ENCODE measurements at regions not wholly inside any gene's neighbourhood (a gene's known extent, or its start where the extent isn't known, plus 50 kb on each side); places are given as distances from the start of the nearest gene placed in this dataset.
"Not testable (repeated sequence)": the region's sequence is repeated elsewhere in the genome, so short reads cannot be mapped to it uniquely, and the experiment has no call there.

GRCh38 chr6:8664070-8664469 lies 228.7 kb upstream of the SLC35B3 start:
- no peak for DNase-seq (ENCODE audit: low read depth in 2 of 2)

- no peak for DNase-seq (ENCODE audit: low read depth in 2 of 2)
Observed at GRCh38 chr6:8659404-8660189, 224.3 kb upstream of the SLC35B3 start.

- no peak for DNase-seq (ENCODE audit: low read depth in 2 of 2)
Observed at GRCh38 chr6:8658416-8658815, 223.1 kb upstream of the SLC35B3 start.

GRCh38 chr6:8657522-8657921 lies 222.2 kb upstream of the SLC35B3 start:
- no peak for DNase-seq (ENCODE audit: low read depth in 2 of 2)

GRCh38 chr6:8655670-8656454 lies 220.5 kb upstream of the SLC35B3 start:
- no peak for DNase-seq (ENCODE audit: low read depth in 2 of 2)

GRCh38 chr6:8652710-8653109 lies 217.4 kb upstream of the SLC35B3 start:
- no peak for DNase-seq (ENCODE audit: low read depth in 2 of 2)

- no peak for DNase-seq (ENCODE audit: low read depth in 2 of 2)
Observed at GRCh38 chr6:8651998-8652397, 216.7 kb upstream of the SLC35B3 start.

- no peak for DNase-seq (ENCODE audit: low read depth in 2 of 2)
Observed at GRCh38 chr6:8645212-8645611, 209.9 kb upstream of the SLC35B3 start.

GRCh38 chr6:8644306-8644705 lies 209.0 kb upstream of the SLC35B3 start:
- no peak for DNase-seq (ENCODE audit: low read depth in 2 of 2)

- DNase-seq (ENCODE audit: low read depth in 2 of 2), result no peak
Observed at GRCh38 chr6:8642854-8643253, 207.5 kb upstream of the SLC35B3 start.

- no peak for DNase-seq (ENCODE audit: low read depth in 2 of 2)
Observed at GRCh38 chr6:8642131-8642530, 206.8 kb upstream of the SLC35B3 start.

GRCh38 chr6:8639928-8640649 lies 204.7 kb upstream of the SLC35B3 start:
- no peak for DNase-seq (ENCODE audit: low read depth in 2 of 2)

- DNase-seq (ENCODE audit: low read depth in 2 of 2), result no peak
Observed at GRCh38 chr6:8637896-8638597, 202.7 kb upstream of the SLC35B3 start.

GRCh38 chr6:8633762-8634161 lies 198.4 kb upstream of the SLC35B3 start:
- DNase-seq (ENCODE audit: low read depth in 2 of 2), result no peak

- DNase-seq (ENCODE audit: low read depth in 2 of 2), result no peak
Observed at GRCh38 chr6:8628736-8629135, 193.4 kb upstream of the SLC35B3 start.

GRCh38 chr6:8628063-8628462 lies 192.7 kb upstream of the SLC35B3 start:
- DNase-seq (ENCODE audit: low read depth in 2 of 2), result no peak

GRCh38 chr6:8627085-8627861 lies 191.9 kb upstream of the SLC35B3 start:
- no peak for DNase-seq (ENCODE audit: low read depth in 2 of 2)

GRCh38 chr6:8624665-8625064 lies 189.3 kb upstream of the SLC35B3 start:
- no peak for DNase-seq (ENCODE audit: low read depth in 2 of 2)

GRCh38 chr6:8623441-8623840 lies 188.1 kb upstream of the SLC35B3 start:
- DNase-seq (ENCODE audit: low read depth in 2 of 2), result no peak

- DNase-seq (ENCODE audit: low read depth in 2 of 2), result no peak
Observed at GRCh38 chr6:8619853-8620252, 184.5 kb upstream of the SLC35B3 start.

- not testable (repeated sequence) for DNase-seq (ENCODE audit: low read depth in 2 of 2)
Observed at GRCh38 chr6:8619408-8619807, 184.1 kb upstream of the SLC35B3 start.
